Endothelial cell of umbilical vein (primary cell): ENCODE measurements at regions not wholly inside any gene's neighbourhood (a gene's known extent, or its start where the extent isn't known, plus 50 kb on each side); places are given as distances from the start of the nearest gene placed in this dataset.

Source experiments
- BruUV-seq: library from RNA; stranded (reverse); fragments of 400-500 nt; replicated peaks from 2 replicates; lab custom pipeline; 2021; lab: Mats Ljungman, UMichigan
- CTCF ChIA-PET: fragments of 300-600, 350-600 bp; sonication (Branson Sonifier 250); formaldehyde crosslinking; loops from one replicate; lab custom pipeline; 2021; ENCODE audit warnings: antibody characterized with exemption, inconsistent platforms; lab: Charles Lee
- POLR2A ChIA-PET: fragments of 300-600, 350-600 bp; sonication (Branson Sonifier 250); formaldehyde crosslinking; loops from one replicate; lab custom pipeline; 2021; ENCODE audit warnings: antibody characterized with exemption, inconsistent platforms; lab: Charles Lee
- DNase-seq: peaks from one replicate; pipeline ENCODE4 v3.0.0-alpha.2; 2011; ENCODE audit warnings: low read depth, low spot score
- FAIRE-seq: peaks from 2 replicates; lab custom pipeline; 2011; peaks lifted over from hg19 to GRCh38; lab: Jason Lieb, UNC
- H2AFZ ChIP-seq: 2 replicates; pipeline ENCODE4 v1.6.0; 2012; ENCODE audit warnings: low read depth, low read length, control low read depth, inconsistent platforms
- H3K27ac ChIP-seq: 2 replicates; pipeline ENCODE4 v1.5.1; 2011; ENCODE audit warnings: low read depth, mild to moderate bottlenecking, control low read depth, low read length, moderate library complexity; ENCODE audit not compliant: insufficient read depth
- H3K27me3 ChIP-seq, 2 experiments: 2 replicates each; pipeline versions ENCODE4 v1.6.0 to v1.6.1; 2011; ENCODE audit warnings: low read length in 2 of 2, mixed read lengths in 1 of 2; ENCODE audit not compliant: control insufficient read depth in 2 of 2, insufficient read depth in 2 of 2
- H3K36me3 ChIP-seq, 2 experiments: 2 replicates in 1 of 2; 3 replicates in 1 of 2; pipeline ENCODE4 v1.5.1; 2011; ENCODE audit warnings: low read length in 2 of 2, mild to moderate bottlenecking in 1 of 2, moderate library complexity in 1 of 2; ENCODE audit not compliant: control insufficient read depth in 2 of 2, insufficient read depth in 2 of 2; ENCODE audit errors: extremely low read depth in 1 of 2
- H3K4me1 ChIP-seq: 3 replicates; pipeline ENCODE4 v1.5.1; 2011; ENCODE audit warnings: mild to moderate bottlenecking, low read length; ENCODE audit not compliant: control insufficient read depth, insufficient read depth; ENCODE audit errors: extremely low read depth
- H3K4me2 ChIP-seq: 2 replicates; pipeline ENCODE4 v1.6.1; 2011; ENCODE audit warnings: low read length, control low read depth, mixed read lengths; ENCODE audit not compliant: insufficient read depth
- H3K4me3 ChIP-seq, 3 experiments: fragments of 200-600 bp in 1 of 3; sonication (generic), shearing (Covaris generic) in 1 of 3; replicated peaks in 1 of 3; 2 replicates each; pipeline ENCODE4 v1.5.1; 2011 to 2016; ENCODE audit warnings: control low read depth in 3 of 3, low read length in 3 of 3, mild to moderate bottlenecking in 2 of 3, inconsistent platforms in 1 of 3, low read depth in 1 of 3, moderate library complexity in 1 of 3; ENCODE audit not compliant: insufficient read depth in 1 of 3
- H3K79me2 ChIP-seq: 2 replicates; pipeline ENCODE4 v1.6.0; 2012; ENCODE audit warnings: low read length, inconsistent platforms; ENCODE audit not compliant: control insufficient read depth, insufficient read depth
- H3K9ac ChIP-seq: replicated peaks from 2 replicates; pipeline ENCODE3; 2011; ENCODE audit warnings: low read length, control low read depth; ENCODE audit not compliant: insufficient read depth; ENCODE audit errors: extremely low read depth
- H3K9me1 ChIP-seq: replicated peaks from 3 replicates; pipeline ENCODE4 v1.6.0; 2011; ENCODE audit warnings: mild to moderate bottlenecking, low read length; ENCODE audit not compliant: control insufficient read depth, insufficient read depth; ENCODE audit errors: extremely low read depth
- H3K9me3 ChIP-seq: replicated peaks from 2 replicates; pipeline ENCODE4 v1.5.1; 2012; ENCODE audit warnings: low read length, inconsistent platforms; ENCODE audit not compliant: control insufficient read depth, insufficient read depth
- H4K20me1 ChIP-seq: replicated peaks from 2 replicates; pipeline ENCODE3; 2011; ENCODE audit warnings: mild to moderate bottlenecking, low read length; ENCODE audit not compliant: control insufficient read depth, insufficient read depth; ENCODE audit errors: extremely low read depth
- CTCF ChIP-seq, 2 donors: IDR thresholded peaks; 1 replicate in 1 of 2; 2 replicates in 1 of 2; pipeline ENCODE4 v1.5.1; 2011; ENCODE audit warnings: low read length in 2 of 2, mild to moderate bottlenecking in 2 of 2, moderate library complexity in 2 of 2, control low read depth in 1 of 2, inconsistent platforms in 1 of 2, low read depth in 1 of 2; ENCODE audit not compliant: insufficient read depth in 1 of 2; ENCODE audit errors: extremely low read depth in 1 of 2
- EZH2 ChIP-seq: IDR thresholded peaks from 2 replicates; pipeline ENCODE4 v1.6.1; 2012; ENCODE audit warnings: borderline replicate concordance, low read depth, mild to moderate bottlenecking, moderate library complexity, low read length, inconsistent platforms; ENCODE audit not compliant: severe bottlenecking
- FOS ChIP-seq: IDR thresholded peaks from 2 replicates; pipeline ENCODE4 v1.6.1; 2011; ENCODE audit warnings: mild to moderate bottlenecking, low read length, moderate library complexity, borderline replicate concordance; ENCODE audit not compliant: insufficient read depth
- GATA2 ChIP-seq: IDR thresholded peaks from 2 replicates; pipeline ENCODE4 v1.7.0; 2011; ENCODE audit warnings: low read depth, mild to moderate bottlenecking, moderate library complexity, mixed read lengths, low read length; ENCODE audit not compliant: insufficient read length, insufficient read depth
- JUN ChIP-seq: IDR thresholded peaks from 2 replicates; pipeline ENCODE4 v1.6.1; 2011; ENCODE audit warnings: borderline replicate concordance, low read depth; ENCODE audit not compliant: insufficient read length, insufficient read depth
- MAX ChIP-seq: IDR thresholded peaks from 2 replicates; pipeline ENCODE4 v1.6.1; 2011; ENCODE audit not compliant: insufficient read depth, insufficient read length
- MYC ChIP-seq: IDR thresholded peaks from one replicate; pipeline ENCODE4 v1.6.1; 2011; ENCODE audit warnings: mild to moderate bottlenecking, low read depth, low read length
- POLR2A ChIP-seq: IDR thresholded peaks from 2 replicates; pipeline ENCODE4 v1.6.1; 2012; ENCODE audit warnings: low read depth, mild to moderate bottlenecking, control low read depth, low read length
- POLR2AphosphoS5 ChIP-seq: IDR thresholded peaks from 2 replicates; pipeline ENCODE4 v1.6.1; 2012; ENCODE audit warnings: low read depth, mild to moderate bottlenecking, control low read depth, low read length, moderate library complexity; ENCODE audit not compliant: insufficient read depth
- dilution Hi-C: fragments of 300-500 bp; cut with MboI; formaldehyde crosslinking; loops from one replicate; pipeline ENCODE4 v1.15.0; 2019; ENCODE audit warnings: low sequenced_read_pairs; ENCODE audit not compliant: extremely low pct_ligation_motif_present
- intact Hi-C: fragments of 100-400 bp; cut with micrococcal nuclease; formaldehyde crosslinking; loops from one replicate; pipeline ENCODE4 v1.10.0; 2022

GRCh38 chrX:39679497-39680157 is 418.1 kb downstream of the BCOR start:
- Histone ChIP-seq H3K27ac (no peak overlapping the region), H3K36me3 (no peaks in the 10 kb centered on the region), H3K9ac (no peak overlapping the region), H3K27me3 (peaks cover 0 to under 1% of the 10 kb centered on the region in 2 experiments), H3K4me2 (no peak overlapping the region), H4K20me1 (no peaks in the 10 kb centered on the region), H3K9me1 (no peaks in the 10 kb centered on the region), H3K9me3 (no peaks in the 10 kb centered on the region), H3K4me1 (no peaks in the 10 kb centered on the region), H2AFZ (no peak overlapping the region), H3K4me3 (no peak overlapping the region), H3K79me2 (no peaks in the 10 kb centered on the region)
- no peak for TF ChIP-seq CTCF (IDR thresholded peaks at IDR 0.05; ENCODE audit: extremely low read depth in 1 of 2, insufficient read depth in 1 of 2, low read depth in 1 of 2, low read length in 2 of 2)
- no peak for TF ChIP-seq JUN
- TF ChIP-seq EZH2 = no peak
- no peak for TF ChIP-seq MYC
- no peak for TF ChIP-seq FOS
- TF ChIP-seq POLR2AphosphoS5 = no peak
- TF ChIP-seq GATA2 = no peak
- no peak for TF ChIP-seq POLR2A
- TF ChIP-seq MAX = no peak
- dilution Hi-C loops = no loop called here
- FAIRE-seq (no peak), DNase-seq (no peak)
- CTCF ChIA-PET = interaction anchor here (0.6 to 0.9 kb wide), 2 partner anchors 9 to 23 kb away, joined by 3 read pairs; no protein-coding TSS in a partner anchor
- no TSS peak for BruUV-seq
- intact Hi-C loops = no loop called here
- POLR2A ChIA-PET = no interaction called here
